ENCODE measurements at regions not wholly inside any gene's neighbourhood (a gene's known extent, or its start where the extent isn't known, plus 50 kb on each side); places are given as distances from the start of the nearest gene placed in this dataset.

- no peak for TF ChIP-seq CTCF (IDR thresholded peaks at IDR 0.05 in 8 of 11, conservative IDR thresholded peaks at IDR 0.05 in 3 of 11)
- no peak for TF ChIP-seq POLR2AphosphoS5 (IDR thresholded peaks at IDR 0.05)
These were observed 168.5 kb downstream of the GAS1 start for GRCh38 chr9:86778761-86779160.

Data from spleen (tissue), 7 donors.